Esophagus muscularis mucosa (tissue), 4 donors: ENCODE measurements at regions not wholly inside any gene's neighbourhood (a gene's known extent, or its start where the extent isn't known, plus 50 kb on each side); places are given as distances from the start of the nearest gene placed in this dataset.

Source experiments
- CTCF ChIP-seq, 3 experiments: fragments of 200-600 bp in 2 of 3; fragments of 450-650 bp in 1 of 3; sonication (generic) in 2 of 3; IDR thresholded peaks; one replicate each; pipeline ENCODE4 v1.5.1; 2017 to 2019; ENCODE audit warnings: antibody characterized with exemption in 3 of 3, mild to moderate bottlenecking in 2 of 3, moderate library complexity in 1 of 3
- EP300 ChIP-seq: sonication (generic); formaldehyde crosslinking; IDR thresholded peaks from one replicate; pipeline ENCODE4 v1.6.1; 2017; ENCODE audit warnings: antibody characterized with exemption
- POLR2A ChIP-seq: fragments of 450-650 bp; IDR thresholded peaks from one replicate; pipeline ENCODE4 v1.6.1; 2017; ENCODE audit warnings: antibody characterized with exemption, moderate library complexity, mild to moderate bottlenecking, low read depth
- POLR2AphosphoS5 ChIP-seq, 2 donors: sonication (generic); formaldehyde crosslinking; IDR thresholded peaks; one replicate each; pipeline ENCODE4 v1.6.1; 2017; ENCODE audit warnings: antibody characterized with exemption in 2 of 2

GRCh38 chr1:36625253-36625934 is 142.7 kb upstream of the CSF3R start:
- TF ChIP-seq CTCF (IDR thresholded peaks at IDR 0.05) (no peak), POLR2AphosphoS5 (IDR thresholded peaks at IDR 0.05) (no peak), POLR2A (no peak), EP300 (no peak)
